ENCODE measurements at regions not wholly inside any gene's neighbourhood (a gene's known extent, or its start where the extent isn't known, plus 50 kb on each side); places are given as distances from the start of the nearest gene placed in this dataset.

GRCh38 chr3:135458541-135459322, 506.8 kb upstream of the PPP2R3A start:
- H3K27me3 ChIP-seq (ENCODE audit: insufficient read depth, low read length, poor library complexity): peaks cover 7% of the 10 kb centered on the region
- no peaks in the 10 kb centered on the region for H3K36me3 ChIP-seq (ENCODE audit: insufficient read depth, low read length)
- no peak overlapping the region for H3K27ac ChIP-seq (ENCODE audit: low read length)
- H4K20me1 ChIP-seq (ENCODE audit: insufficient read depth, low read length): no peaks in the 10 kb centered on the region
- H3K4me1 ChIP-seq (ENCODE audit: insufficient read depth, low read length): no peaks in the 10 kb centered on the region
- H3K4me2 ChIP-seq (ENCODE audit: insufficient read depth, low read length): no peak overlapping the region
- H3K79me2 ChIP-seq (ENCODE audit: insufficient read depth, low read length): no peaks in the 10 kb centered on the region
- no peak overlapping the region for H3K4me3 ChIP-seq (ENCODE audit: low read depth in 1 of 2, low read length in 2 of 2)
- TF ChIP-seq CTCF (IDR thresholded peaks at IDR 0.05; ENCODE audit: borderline replicate concordance, extremely low read depth, low read length, poor library complexity, severe bottlenecking): no peak
- TF ChIP-seq EZH2 (IDR thresholded peaks at IDR 0.05; ENCODE audit: borderline replicate concordance, low read depth, low read length, severe bottlenecking): no peak
- ATAC-seq (ENCODE audit: insufficient read depth, low read depth): no peak
- DNase-seq: no peak
- no peaks in the 10 kb centered on the region for H3K9me3 ChIP-seq (ENCODE audit: insufficient read depth, low read length, severe bottlenecking)
- no peak overlapping the region for H3K9ac ChIP-seq (ENCODE audit: low read depth, low read length)
- H2AFZ ChIP-seq (ENCODE audit: low read depth, low read length): no peak overlapping the region

- Histone ChIP-seq H3K27me3 (ENCODE audit: insufficient read depth, low read length, poor library complexity) (peaks cover 7% of the 10 kb centered on the region), H3K27ac (ENCODE audit: low read length) (no peak overlapping the region), H3K36me3 (ENCODE audit: insufficient read depth, low read length) (no peaks in the 10 kb centered on the region), H4K20me1 (ENCODE audit: insufficient read depth, low read length) (no peaks in the 10 kb centered on the region), H3K9me3 (ENCODE audit: insufficient read depth, low read length, severe bottlenecking) (no peaks in the 10 kb centered on the region), H3K79me2 (ENCODE audit: insufficient read depth, low read length) (no peaks in the 10 kb centered on the region), H3K4me2 (ENCODE audit: insufficient read depth, low read length) (no peak overlapping the region), H2AFZ (ENCODE audit: low read depth, low read length) (no peak overlapping the region), H3K4me3 (ENCODE audit: low read depth in 1 of 2, low read length in 2 of 2) (no peak overlapping the region), H3K4me1 (ENCODE audit: insufficient read depth, low read length) (no peaks in the 10 kb centered on the region), H3K9ac (ENCODE audit: low read depth, low read length) (no peak overlapping the region)
- no peak for ATAC-seq (ENCODE audit: insufficient read depth, low read depth)
- no peak for DNase-seq
- TF ChIP-seq CTCF (IDR thresholded peaks at IDR 0.05; ENCODE audit: borderline replicate concordance, extremely low read depth, low read length, poor library complexity, severe bottlenecking): no peak
- TF ChIP-seq EZH2 (IDR thresholded peaks at IDR 0.05; ENCODE audit: borderline replicate concordance, low read depth, low read length, severe bottlenecking): no peak
Measured at GRCh38 chr3:135460273-135460672, 505.3 kb upstream of the PPP2R3A start.

GRCh38 chr3:135471911-135472310, 493.6 kb upstream of the PPP2R3A start:
- ATAC-seq (ENCODE audit: insufficient read depth, low read depth): no peak
- no peak overlapping the region for H3K9ac ChIP-seq (ENCODE audit: low read depth, low read length)
- H3K27ac ChIP-seq (ENCODE audit: low read length): no peak overlapping the region
- no peaks in the 10 kb centered on the region for H3K4me1 ChIP-seq (ENCODE audit: insufficient read depth, low read length)
- H2AFZ ChIP-seq (ENCODE audit: low read depth, low read length): no peak overlapping the region
- H3K9me3 ChIP-seq (ENCODE audit: insufficient read depth, low read length, severe bottlenecking): no peaks in the 10 kb centered on the region
- no peaks in the 10 kb centered on the region for H3K79me2 ChIP-seq (ENCODE audit: insufficient read depth, low read length)
- no peak for TF ChIP-seq CTCF (IDR thresholded peaks at IDR 0.05; ENCODE audit: borderline replicate concordance, extremely low read depth, low read length, poor library complexity, severe bottlenecking)
- no peak for TF ChIP-seq EZH2 (IDR thresholded peaks at IDR 0.05; ENCODE audit: borderline replicate concordance, low read depth, low read length, severe bottlenecking)
- no peaks in the 10 kb centered on the region for H4K20me1 ChIP-seq (ENCODE audit: insufficient read depth, low read length)
- no peak overlapping the region for H3K4me3 ChIP-seq (ENCODE audit: low read depth in 1 of 2, low read length in 2 of 2)
- no peak for DNase-seq
- H3K4me2 ChIP-seq (ENCODE audit: insufficient read depth, low read length): no peak overlapping the region
- peaks cover 13% of the 10 kb centered on the region for H3K27me3 ChIP-seq (ENCODE audit: insufficient read depth, low read length, poor library complexity)
- no peaks in the 10 kb centered on the region for H3K36me3 ChIP-seq (ENCODE audit: insufficient read depth, low read length)

All from DND-41 (cell line).